ENCODE measurements at regions not wholly inside any gene's neighbourhood (a gene's known extent, or its start where the extent isn't known, plus 50 kb on each side); places are given as distances from the start of the nearest gene placed in this dataset.

GRCh38 chr4:79687006-79687405, 279.0 kb upstream of the GK2 start:
- H3K4me3 ChIP-seq (ENCODE audit: low read length in 2 of 2): no peak overlapping the region
- DNase-seq (ENCODE audit: low spot score): no peak
- H3K4ac ChIP-seq (ENCODE audit: low read length): no peak overlapping the region
- no peak overlapping the region for H3K23ac ChIP-seq (ENCODE audit: low read depth, low read length, poor library complexity)
- no peak overlapping the region for H3K9ac ChIP-seq (ENCODE audit: low read depth, low read length, poor library complexity)
- no peak overlapping the region for H4K8ac ChIP-seq (ENCODE audit: low read depth, low read length)
- H3K4me2 ChIP-seq (ENCODE audit: insufficient read depth, low read length, poor library complexity, severe bottlenecking): no peak overlapping the region
- no peak overlapping the region for H4K91ac ChIP-seq (ENCODE audit: low read depth, low read length, poor library complexity)
- H3K79me1 ChIP-seq (ENCODE audit: low read depth, low read length): no peaks in the 10 kb centered on the region
- no peaks in the 10 kb centered on the region for H3K36me3 ChIP-seq (replicated peaks in 1 of 2; ENCODE audit: control insufficient read depth in 2 of 2, insufficient read depth in 2 of 2, low read length in 2 of 2)
- H2BK15ac ChIP-seq (ENCODE audit: low read length): no peak overlapping the region
- no peak overlapping the region for H3K18ac ChIP-seq (ENCODE audit: low read length)
- H3K27ac ChIP-seq (replicated peaks; ENCODE audit: low read length): no peak overlapping the region
- H2BK5ac ChIP-seq (ENCODE audit: low read length): no peak overlapping the region
- H3K27me3 ChIP-seq (ENCODE audit: control insufficient read depth in 3 of 3, insufficient read depth in 3 of 3, low read depth in 1 of 3, low read length in 3 of 3): no peaks in the 10 kb centered on the region
- H2AK5ac ChIP-seq (ENCODE audit: low read depth, low read length): no peak overlapping the region
- no peak overlapping the region for H2BK12ac ChIP-seq (ENCODE audit: low read length)
- no peaks in the 10 kb centered on the region for H3K9me3 ChIP-seq (replicated peaks in 1 of 2; ENCODE audit: control insufficient read depth in 2 of 2, insufficient read depth in 1 of 2, low read depth in 1 of 2, low read length in 2 of 2)
- no CpG with 5 or more reads among the region's 2 CpGs for WGBS, 2 donors (ENCODE audit: extremely low coverage in 2 of 2, insufficient read length in 2 of 2, insufficient replicate concordance in 1 of 2)
- H3K4me1 ChIP-seq (ENCODE audit: control insufficient read depth in 2 of 2, insufficient read depth in 1 of 2, low read depth in 1 of 2, low read length in 2 of 2): peaks cover 0 to 3% of the 10 kb centered on the region in 2 donors
- no peak overlapping the region for H3K14ac ChIP-seq (ENCODE audit: low read length)
- H2AFZ ChIP-seq (ENCODE audit: low read length): no peak overlapping the region
- no peak overlapping the region for H2BK120ac ChIP-seq (ENCODE audit: low read depth, low read length)

GRCh38 chr4:79685542-79685941, 277.5 kb upstream of the GK2 start:
- no peak overlapping the region for H2BK5ac ChIP-seq (ENCODE audit: low read length)
- H2BK15ac ChIP-seq (ENCODE audit: low read length): no peak overlapping the region
- no CpG with 5 or more reads among the region's 2 CpGs for WGBS, 2 donors (ENCODE audit: extremely low coverage in 2 of 2, insufficient read length in 2 of 2, insufficient replicate concordance in 1 of 2)
- no peak overlapping the region for H2AK5ac ChIP-seq (ENCODE audit: low read depth, low read length)
- H3K4ac ChIP-seq (ENCODE audit: low read length): no peak overlapping the region
- H4K91ac ChIP-seq (ENCODE audit: low read depth, low read length, poor library complexity): no peak overlapping the region
- H3K9me3 ChIP-seq (replicated peaks in 1 of 2; ENCODE audit: control insufficient read depth in 2 of 2, insufficient read depth in 1 of 2, low read depth in 1 of 2, low read length in 2 of 2): no peaks in the 10 kb centered on the region
- H3K23ac ChIP-seq (ENCODE audit: low read depth, low read length, poor library complexity): no peak overlapping the region
- H3K9ac ChIP-seq (ENCODE audit: low read depth, low read length, poor library complexity): no peak overlapping the region
- no peak overlapping the region for H3K4me2 ChIP-seq (ENCODE audit: insufficient read depth, low read length, poor library complexity, severe bottlenecking)
- no peak overlapping the region for H2BK120ac ChIP-seq (ENCODE audit: low read depth, low read length)
- no peak overlapping the region for H3K27ac ChIP-seq (replicated peaks; ENCODE audit: low read length)
- no peaks in the 10 kb centered on the region for H3K36me3 ChIP-seq (replicated peaks in 1 of 2; ENCODE audit: control insufficient read depth in 2 of 2, insufficient read depth in 2 of 2, low read length in 2 of 2)
- H3K14ac ChIP-seq (ENCODE audit: low read length): no peak overlapping the region
- H3K27me3 ChIP-seq (ENCODE audit: control insufficient read depth in 3 of 3, insufficient read depth in 3 of 3, low read depth in 1 of 3, low read length in 3 of 3): no peaks in the 10 kb centered on the region
- no peak overlapping the region for H2BK12ac ChIP-seq (ENCODE audit: low read length)
- no peak overlapping the region for H2AFZ ChIP-seq (ENCODE audit: low read length)
- DNase-seq (ENCODE audit: low spot score): no peak
- H3K18ac ChIP-seq (ENCODE audit: low read length): no peak overlapping the region
- no peak overlapping the region for H4K8ac ChIP-seq (ENCODE audit: low read depth, low read length)
- H3K4me1 ChIP-seq (ENCODE audit: control insufficient read depth in 2 of 2, insufficient read depth in 1 of 2, low read depth in 1 of 2, low read length in 2 of 2): peaks cover 0 to 3% of the 10 kb centered on the region in 2 donors
- H3K4me3 ChIP-seq (ENCODE audit: low read length in 2 of 2): no peak overlapping the region
- no peaks in the 10 kb centered on the region for H3K79me1 ChIP-seq (ENCODE audit: low read depth, low read length)

- no peak overlapping the region for H4K91ac ChIP-seq (ENCODE audit: low read depth, low read length, poor library complexity)
- DNase-seq (ENCODE audit: low spot score): no peak
- H4K8ac ChIP-seq (ENCODE audit: low read depth, low read length): no peak overlapping the region
- H3K36me3 ChIP-seq (replicated peaks in 1 of 2; ENCODE audit: control insufficient read depth in 2 of 2, insufficient read depth in 2 of 2, low read length in 2 of 2): no peaks in the 10 kb centered on the region
- H3K27ac ChIP-seq (replicated peaks; ENCODE audit: low read length): no peak overlapping the region
- no peak overlapping the region for H3K14ac ChIP-seq (ENCODE audit: low read length)
- H2BK15ac ChIP-seq (ENCODE audit: low read length): no peak overlapping the region
- no peak overlapping the region for H3K4me3 ChIP-seq (ENCODE audit: low read length in 2 of 2)
- no peak overlapping the region for H2BK120ac ChIP-seq (ENCODE audit: low read depth, low read length)
- no CpG with 5 or more reads among the region's 3 CpGs for WGBS, 2 donors (ENCODE audit: extremely low coverage in 2 of 2, insufficient read length in 2 of 2, insufficient replicate concordance in 1 of 2)
- no peak overlapping the region for H2BK5ac ChIP-seq (ENCODE audit: low read length)
- no peaks in the 10 kb centered on the region for H3K27me3 ChIP-seq (ENCODE audit: control insufficient read depth in 3 of 3, insufficient read depth in 3 of 3, low read depth in 1 of 3, low read length in 3 of 3)
- peaks cover 0 to 3% of the 10 kb centered on the region in 2 donors for H3K4me1 ChIP-seq (ENCODE audit: control insufficient read depth in 2 of 2, insufficient read depth in 1 of 2, low read depth in 1 of 2, low read length in 2 of 2)
- H3K79me1 ChIP-seq (ENCODE audit: low read depth, low read length): no peaks in the 10 kb centered on the region
- H3K4me2 ChIP-seq (ENCODE audit: insufficient read depth, low read length, poor library complexity, severe bottlenecking): no peak overlapping the region
- no peak overlapping the region for H2AK5ac ChIP-seq (ENCODE audit: low read depth, low read length)
- H3K9me3 ChIP-seq (replicated peaks in 1 of 2; ENCODE audit: control insufficient read depth in 2 of 2, insufficient read depth in 1 of 2, low read depth in 1 of 2, low read length in 2 of 2): no peaks in the 10 kb centered on the region
- no peak overlapping the region for H3K23ac ChIP-seq (ENCODE audit: low read depth, low read length, poor library complexity)
- H2AFZ ChIP-seq (ENCODE audit: low read length): no peak overlapping the region
- no peak overlapping the region for H3K9ac ChIP-seq (ENCODE audit: low read depth, low read length, poor library complexity)
- H3K18ac ChIP-seq (ENCODE audit: low read length): no peak overlapping the region
- H3K4ac ChIP-seq (ENCODE audit: low read length): no peak overlapping the region
- no peak overlapping the region for H2BK12ac ChIP-seq (ENCODE audit: low read length)
These were observed 276.5 kb upstream of the GK2 start for GRCh38 chr4:79684516-79684915.

GRCh38 chr4:79682801-79683530, 274.9 kb upstream of the GK2 start:
- Histone ChIP-seq H3K9ac (ENCODE audit: low read depth, low read length, poor library complexity) (no peak overlapping the region), H3K27me3 (ENCODE audit: control insufficient read depth in 3 of 3, insufficient read depth in 3 of 3, low read depth in 1 of 3, low read length in 3 of 3) (no peaks in the 10 kb centered on the region), H2AFZ (ENCODE audit: low read length) (no peak overlapping the region), H3K79me1 (ENCODE audit: low read depth, low read length) (no peaks in the 10 kb centered on the region), H3K14ac (ENCODE audit: low read length) (peak overlapping the region; percentile 17), H2BK120ac (ENCODE audit: low read depth, low read length) (no peak overlapping the region), H2AK5ac (ENCODE audit: low read depth, low read length) (no peak overlapping the region), H4K91ac (ENCODE audit: low read depth, low read length, poor library complexity) (no peak overlapping the region), H3K4me1 (ENCODE audit: control insufficient read depth in 2 of 2, insufficient read depth in 1 of 2, low read depth in 1 of 2, low read length in 2 of 2) (peaks cover 0 to 3% of the 10 kb centered on the region in 2 donors), H3K27ac (replicated peaks; ENCODE audit: low read length) (no peak overlapping the region), H3K36me3 (replicated peaks in 1 of 2; ENCODE audit: control insufficient read depth in 2 of 2, insufficient read depth in 2 of 2, low read length in 2 of 2) (no peaks in the 10 kb centered on the region), H2BK5ac (ENCODE audit: low read length) (no peak overlapping the region), H4K8ac (ENCODE audit: low read depth, low read length) (no peak overlapping the region), H3K18ac (ENCODE audit: low read length) (no peak overlapping the region), H2BK12ac (ENCODE audit: low read length) (no peak overlapping the region), H3K9me3 (replicated peaks in 1 of 2; ENCODE audit: control insufficient read depth in 2 of 2, insufficient read depth in 1 of 2, low read depth in 1 of 2, low read length in 2 of 2) (no peaks in the 10 kb centered on the region), H3K4me3 (ENCODE audit: low read length in 2 of 2) (no peak overlapping the region), H2BK15ac (ENCODE audit: low read length) (no peak overlapping the region), H3K4me2 (ENCODE audit: insufficient read depth, low read length, poor library complexity, severe bottlenecking) (no peak overlapping the region), H3K4ac (ENCODE audit: low read length) (no peak overlapping the region), H3K23ac (ENCODE audit: low read depth, low read length, poor library complexity) (no peak overlapping the region)
- no peak for DNase-seq (ENCODE audit: low spot score)
- no CpG with 5 or more reads among the region's 6 CpGs for WGBS, 2 donors (ENCODE audit: extremely low coverage in 2 of 2, insufficient read length in 2 of 2, insufficient replicate concordance in 1 of 2)
